ENCODE measurements at regions not wholly inside any gene's neighbourhood (a gene's known extent, or its start where the extent isn't known, plus 50 kb on each side); places are given as distances from the start of the nearest gene placed in this dataset.
A peak's percentile ranks its signal among the peaks of the same experiment; 100 is the strongest.

- H3K4me2 ChIP-seq: no peak overlapping the region
- H3K36me3 ChIP-seq (replicated peaks; ENCODE audit: insufficient read depth, low read depth): no peaks in the 10 kb centered on the region
- H3K4me1 ChIP-seq (ENCODE audit: insufficient read depth): no peaks in the 10 kb centered on the region
- no peaks in the 10 kb centered on the region for H4K20me1 ChIP-seq (ENCODE audit: insufficient read depth, poor library complexity, severe bottlenecking)
- no peak overlapping the region for H3K4me3 ChIP-seq
- H3K27ac ChIP-seq: peak overlapping the region; percentile 57
- no peaks in the 10 kb centered on the region for H3K79me2 ChIP-seq
- H3K9me3 ChIP-seq (ENCODE audit: low read depth): peaks cover 14% of the 10 kb centered on the region
- no peak for DNase-seq (ENCODE audit: low spot score)
- H3K9me2 ChIP-seq (replicated peaks; ENCODE audit: insufficient read depth): no peaks in the 10 kb centered on the region
- no peak overlapping the region for H2AFZ ChIP-seq
- H3K27me3 ChIP-seq: no peaks in the 10 kb centered on the region
- WGBS (ENCODE audit: low lambda C conversion rate, missing lambda C conversion rate): 94% methylated on average over 4 of the region's 4 CpGs
- TF ChIP-seq EZH2 (IDR thresholded peaks at IDR 0.05; ENCODE audit: borderline replicate concordance) (no peak), EZH2phosphoT487 (IDR thresholded peaks at IDR 0.05; ENCODE audit: low read depth, severe bottlenecking, unreplicated experiment) (no peak)
- TF ChIP-seq, protein P1, sequence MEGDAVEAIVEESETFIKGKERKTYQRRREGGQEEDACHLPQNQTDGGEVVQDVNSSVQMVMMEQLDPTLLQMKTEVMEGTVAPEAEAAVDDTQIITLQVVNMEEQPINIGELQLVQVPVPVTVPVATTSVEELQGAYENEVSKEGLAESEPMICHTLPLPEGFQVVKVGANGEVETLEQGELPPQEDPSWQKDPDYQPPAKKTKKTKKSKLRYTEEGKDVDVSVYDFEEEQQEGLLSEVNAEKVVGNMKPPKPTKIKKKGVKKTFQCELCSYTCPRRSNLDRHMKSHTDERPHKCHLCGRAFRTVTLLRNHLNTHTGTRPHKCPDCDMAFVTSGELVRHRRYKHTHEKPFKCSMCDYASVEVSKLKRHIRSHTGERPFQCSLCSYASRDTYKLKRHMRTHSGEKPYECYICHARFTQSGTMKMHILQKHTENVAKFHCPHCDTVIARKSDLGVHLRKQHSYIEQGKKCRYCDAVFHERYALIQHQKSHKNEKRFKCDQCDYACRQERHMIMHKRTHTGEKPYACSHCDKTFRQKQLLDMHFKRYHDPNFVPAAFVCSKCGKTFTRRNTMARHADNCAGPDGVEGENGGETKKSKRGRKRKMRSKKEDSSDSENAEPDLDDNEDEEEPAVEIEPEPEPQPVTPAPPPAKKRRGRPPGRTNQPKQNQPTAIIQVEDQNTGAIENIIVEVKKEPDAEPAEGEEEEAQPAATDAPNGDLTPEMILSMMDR (IDR thresholded peaks at IDR 0.05; ENCODE audit: poor library complexity): no peak
Observed at GRCh38 chr7:17697128-17697881, 243.0 kb downstream of the SNX13 start.

- no peaks in the 10 kb centered on the region for H3K4me1 ChIP-seq (ENCODE audit: insufficient read depth)
- no peak for DNase-seq (ENCODE audit: low spot score)
- no peak overlapping the region for H3K4me2 ChIP-seq
- TF ChIP-seq EZH2phosphoT487 (IDR thresholded peaks at IDR 0.05; ENCODE audit: low read depth, severe bottlenecking, unreplicated experiment) (no peak), EZH2 (IDR thresholded peaks at IDR 0.05; ENCODE audit: borderline replicate concordance) (no peak)
- TF ChIP-seq, protein P1 (IDR thresholded peaks at IDR 0.05; ENCODE audit: poor library complexity): no peak
- no peak overlapping the region for H3K27ac ChIP-seq
- no peaks in the 10 kb centered on the region for H3K9me2 ChIP-seq (replicated peaks; ENCODE audit: insufficient read depth)
- H3K36me3 ChIP-seq (replicated peaks; ENCODE audit: insufficient read depth, low read depth): no peaks in the 10 kb centered on the region
- no peaks in the 10 kb centered on the region for H3K27me3 ChIP-seq
- H4K20me1 ChIP-seq (ENCODE audit: insufficient read depth, poor library complexity, severe bottlenecking): no peaks in the 10 kb centered on the region
- H2AFZ ChIP-seq: no peak overlapping the region
- H3K79me2 ChIP-seq: no peaks in the 10 kb centered on the region
- no peak overlapping the region for H3K4me3 ChIP-seq
- peaks cover 14% of the 10 kb centered on the region for H3K9me3 ChIP-seq (ENCODE audit: low read depth)
Observed at GRCh38 chr7:17699696-17700095, 240.6 kb downstream of the SNX13 start.

DNA sequence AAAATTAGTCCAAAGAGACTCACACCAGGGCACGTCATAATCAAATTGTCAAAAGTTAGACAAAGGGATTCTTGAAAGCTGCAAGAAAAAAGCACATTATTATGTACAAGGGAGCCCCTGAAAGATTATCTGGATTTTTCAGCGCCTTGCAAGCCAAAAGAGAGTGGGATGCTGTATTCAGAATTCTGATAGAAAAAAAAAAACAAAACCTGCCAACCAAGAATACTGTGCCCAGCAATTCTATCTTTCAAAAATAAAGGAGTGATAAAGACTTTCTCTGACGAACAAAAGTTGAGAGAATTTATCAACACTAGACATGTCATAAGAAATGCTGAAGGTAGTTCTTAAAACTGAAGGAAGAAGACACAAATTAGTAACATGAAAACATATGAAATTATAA lies 240.2 kb downstream of the SNX13 start:
- no peaks in the 10 kb centered on the region for H3K9me2 ChIP-seq (replicated peaks; ENCODE audit: insufficient read depth)
- H3K4me1 ChIP-seq (ENCODE audit: insufficient read depth): no peaks in the 10 kb centered on the region
- no peak for DNase-seq (ENCODE audit: low spot score)
- TF ChIP-seq, protein P1 (IDR thresholded peaks at IDR 0.05; ENCODE audit: poor library complexity): no peak
- TF ChIP-seq EZH2phosphoT487 (IDR thresholded peaks at IDR 0.05; ENCODE audit: low read depth, severe bottlenecking, unreplicated experiment) (no peak), EZH2 (IDR thresholded peaks at IDR 0.05; ENCODE audit: borderline replicate concordance) (no peak)
- H3K79me2 ChIP-seq: no peaks in the 10 kb centered on the region
- no peak overlapping the region for H3K4me3 ChIP-seq
- WGBS (ENCODE audit: low lambda C conversion rate, missing lambda C conversion rate): 83% methylated on average over 3 of the region's 3 CpGs
- H3K9me3 ChIP-seq (ENCODE audit: low read depth): peaks cover 14% of the 10 kb centered on the region
- no peak overlapping the region for H3K4me2 ChIP-seq
- no peaks in the 10 kb centered on the region for H3K27me3 ChIP-seq
- H4K20me1 ChIP-seq (ENCODE audit: insufficient read depth, poor library complexity, severe bottlenecking): no peaks in the 10 kb centered on the region
- no peak overlapping the region for H2AFZ ChIP-seq
- H3K27ac ChIP-seq: no peak overlapping the region
- no peaks in the 10 kb centered on the region for H3K36me3 ChIP-seq (replicated peaks; ENCODE audit: insufficient read depth, low read depth)
